ENCODE measurements at regions not wholly inside any gene's neighbourhood (a gene's known extent, or its start where the extent isn't known, plus 50 kb on each side); places are given as distances from the start of the nearest gene placed in this dataset.

GRCh38 chr5:73390972-73391371 is 57.6 kb downstream of the FOXD1 start:
- peaks cover 2% of the 10 kb centered on the region for H3K9me3 Mint-ChIP-seq
- peaks cover 21% of the 10 kb centered on the region for H3K27me3 Mint-ChIP-seq
- no peak overlapping the region for H3K27ac Mint-ChIP-seq
- H3K36me3 Mint-ChIP-seq (ENCODE audit: low read depth) = no peaks in the 10 kb centered on the region
- H3K4me3 Mint-ChIP-seq = no peak overlapping the region
- ATAC-seq (ENCODE audit: low read depth) = no peak
- no peak for TF ChIP-seq CTCF (IDR thresholded peaks at IDR 0.05)
- intact Hi-C loops (cut with micrococcal nuclease) = no loop called here
- peaks cover 6% of the 10 kb centered on the region for H3K4me1 Mint-ChIP-seq
- DNase-seq = no peak
- ChIA-PET POLR2A (no interaction called here), CTCF (no interaction called here)

- intact Hi-C loops (cut with micrococcal nuclease) = no loop called here
- Mint-ChIP-seq H3K4me1 (peaks cover 6% of the 10 kb centered on the region), H3K27me3 (peaks cover 30% of the 10 kb centered on the region), H3K27ac (no peak overlapping the region), H3K36me3 (ENCODE audit: low read depth) (no peaks in the 10 kb centered on the region), H3K9me3 (peaks cover 22% of the 10 kb centered on the region), H3K4me3 (no peak overlapping the region)
- ChIA-PET CTCF (no interaction called here), POLR2A (no interaction called here)
- ATAC-seq (ENCODE audit: low read depth) (no peak), DNase-seq (no peak)
- TF ChIP-seq CTCF (IDR thresholded peaks at IDR 0.05) = no peak
These were observed 59.8 kb downstream of the FOXD1 start for GRCh38 chr5:73388740-73389139.

GRCh38 chr5:73388306-73388684 is 60.3 kb downstream of the FOXD1 start:
- DNase-seq (no peak), ATAC-seq (ENCODE audit: low read depth) (no peak)
- H3K36me3 Mint-ChIP-seq (ENCODE audit: low read depth) = no peaks in the 10 kb centered on the region
- H3K4me3 Mint-ChIP-seq = no peak overlapping the region
- peaks cover 25% of the 10 kb centered on the region for H3K9me3 Mint-ChIP-seq
- CTCF ChIA-PET = no interaction called here
- no peak for TF ChIP-seq CTCF (IDR thresholded peaks at IDR 0.05)
- no peak overlapping the region for H3K27ac Mint-ChIP-seq
- POLR2A ChIA-PET = no interaction called here
- intact Hi-C loops (cut with micrococcal nuclease) = no loop called here
- H3K27me3 Mint-ChIP-seq = peaks cover 32% of the 10 kb centered on the region
- H3K4me1 Mint-ChIP-seq = peaks cover 6% of the 10 kb centered on the region

- H3K27ac Mint-ChIP-seq = no peak overlapping the region
- DNase-seq (no peak), ATAC-seq (ENCODE audit: low read depth) (no peak)
- peaks cover 25% of the 10 kb centered on the region for H3K9me3 Mint-ChIP-seq
- peaks cover 34% of the 10 kb centered on the region for H3K27me3 Mint-ChIP-seq
- peaks cover 6% of the 10 kb centered on the region for H3K4me1 Mint-ChIP-seq
- ChIA-PET CTCF (no interaction called here), POLR2A (no interaction called here)
- H3K4me3 Mint-ChIP-seq = no peak overlapping the region
- intact Hi-C loops (cut with micrococcal nuclease) = no loop called here
- no peaks in the 10 kb centered on the region for H3K36me3 Mint-ChIP-seq (ENCODE audit: low read depth)
- no peak for TF ChIP-seq CTCF (IDR thresholded peaks at IDR 0.05)
These were observed 60.8 kb downstream of the FOXD1 start for GRCh38 chr5:73387601-73388305.

- POLR2A ChIA-PET = no interaction called here
- ATAC-seq (ENCODE audit: low read depth) = no peak
- peaks cover 25% of the 10 kb centered on the region for H3K9me3 Mint-ChIP-seq
- CTCF ChIA-PET = no interaction called here
- no peaks in the 10 kb centered on the region for H3K36me3 Mint-ChIP-seq (ENCODE audit: low read depth)
- no peak overlapping the region for H3K27ac Mint-ChIP-seq
- no peak for TF ChIP-seq CTCF (IDR thresholded peaks at IDR 0.05)
- intact Hi-C loops (cut with micrococcal nuclease) = no loop called here
- peaks cover 6% of the 10 kb centered on the region for H3K4me1 Mint-ChIP-seq
- H3K4me3 Mint-ChIP-seq = no peak overlapping the region
- peaks cover 31% of the 10 kb centered on the region for H3K27me3 Mint-ChIP-seq
- DNase-seq = no peak
These were observed 61.4 kb downstream of the FOXD1 start for GRCh38 chr5:73387149-73387591.

Measured in activated B cell treated with CpG ODN at 0.5 μM for 24 hours (primary cell).